HG02763 (cell line): ENCODE measurements at regions not wholly inside any gene's neighbourhood (a gene's known extent, or its start where the extent isn't known, plus 50 kb on each side); places are given as distances from the start of the nearest gene placed in this dataset.
"Not testable (repeated sequence)": the region's sequence is repeated elsewhere in the genome, so short reads cannot be mapped to it uniquely, and the experiment has no call there.

Source experiments
- ATAC-seq: cut with Tn5 transposase; IDR thresholded peaks from one replicate; pipeline ENCODE4 v1.9.1; 2021; ENCODE audit warnings: mild to moderate bottlenecking, moderate library complexity; ENCODE audit not compliant: unreplicated experiment

- not testable (repeated sequence) for ATAC-seq
Observed at GRCh38 chr2:132271794-132272193, 110.0 kb upstream of the ANKRD30BL start.

GRCh38 chr2:132272713-132273112 lies 111.0 kb upstream of the ANKRD30BL start:
- ATAC-seq: no peak

GRCh38 chr2:132273585-132273984 lies 111.8 kb upstream of the ANKRD30BL start:
- ATAC-seq: not testable (repeated sequence)

GRCh38 chr2:132274000-132274399 lies 112.2 kb upstream of the ANKRD30BL start:
- no peak for ATAC-seq

- no peak for ATAC-seq
Observed at GRCh38 chr2:132275396-132275795, 113.6 kb upstream of the ANKRD30BL start.

- ATAC-seq: peak; percentile 60
Observed at GRCh38 chr2:132276571-132276981, 114.8 kb upstream of the ANKRD30BL start.

GRCh38 chr2:132278267-132278666 lies 116.5 kb upstream of the ANKRD30BL start:
- ATAC-seq: no peak

GRCh38 chr2:132279344-132279743 lies 117.6 kb upstream of the ANKRD30BL start:
- no peak for ATAC-seq

- ATAC-seq: no peak
Observed at GRCh38 chr2:132279930-132280615, 118.3 kb upstream of the ANKRD30BL start.

GRCh38 chr2:132280912-132281311 lies 119.2 kb upstream of the ANKRD30BL start:
- no peak for ATAC-seq

GRCh38 chr2:132282104-132282503 lies 120.4 kb upstream of the ANKRD30BL start:
- ATAC-seq: not testable (repeated sequence)

GRCh38 chr2:132282911-132283310 lies 121.2 kb upstream of the ANKRD30BL start:
- no peak for ATAC-seq

GRCh38 chr2:132286289-132286911 lies 124.6 kb upstream of the ANKRD30BL start:
- not testable (repeated sequence) for ATAC-seq

- ATAC-seq: not testable (repeated sequence)
Observed at GRCh38 chr2:132287910-132288309, 126.2 kb upstream of the ANKRD30BL start.

- not testable (repeated sequence) for ATAC-seq
Observed at GRCh38 chr2:132289138-132289537, 127.4 kb upstream of the ANKRD30BL start.

- ATAC-seq: not testable (repeated sequence)
Observed at GRCh38 chr2:132289812-132290211, 126.8 kb upstream of the GPR39 start.

- ATAC-seq: not testable (repeated sequence)
Observed at GRCh38 chr2:132300592-132301378, 115.8 kb upstream of the GPR39 start.

GRCh38 chr2:132304661-132305380 lies 111.8 kb upstream of the GPR39 start:
- not testable (repeated sequence) for ATAC-seq

GRCh38 chr2:132307613-132308198 lies 108.9 kb upstream of the GPR39 start:
- not testable (repeated sequence) for ATAC-seq

GRCh38 chr2:132309203-132309602 lies 107.4 kb upstream of the GPR39 start:
- not testable (repeated sequence) for ATAC-seq

GRCh38 chr2:132315546-132315945 lies 101.1 kb upstream of the GPR39 start:
- ATAC-seq: not testable (repeated sequence)
